SU-DHL-6 (cell line): ENCODE measurements at regions not wholly inside any gene's neighbourhood (a gene's known extent, or its start where the extent isn't known, plus 50 kb on each side); places are given as distances from the start of the nearest gene placed in this dataset.

Source experiments
- H2AFZ ChIP-seq: fragments of 200-600 bp; sonication (generic); 2 replicates; pipeline ENCODE4 v1.6.1; 2014; ENCODE audit warnings: low read depth, mild to moderate bottlenecking, moderate library complexity, mixed read lengths, antibody characterized with exemption, low read length; ENCODE audit not compliant: severe bottlenecking
- H3F3A ChIP-seq: fragments of 200-600 bp; shearing (Covaris generic); 2 replicates; pipeline ENCODE4 v1.6.0; 2016; ENCODE audit warnings: antibody characterized with exemption, mild to moderate bottlenecking; ENCODE audit not compliant: insufficient read depth
- H3K27ac ChIP-seq: fragments of 200-600 bp; sonication (generic); 2 replicates; pipeline ENCODE4 v1.5.1; 2016; ENCODE audit warnings: low read depth, mild to moderate bottlenecking, low read length, moderate library complexity, mixed read lengths
- H3K27me3 ChIP-seq: fragments of 200-600 bp; sonication (generic), shearing (Covaris generic); 2 replicates; pipeline ENCODE4 v1.6.0; 2014; ENCODE audit warnings: mild to moderate bottlenecking, low read length
- H3K36me3 ChIP-seq: fragments of 200-600 bp; sonication (generic); 2 replicates; pipeline ENCODE4 v1.6.1; 2014; ENCODE audit warnings: mild to moderate bottlenecking, low read length, mixed read lengths
- H3K4me2 ChIP-seq: fragments of 300-600, 200-600 bp; shearing (Covaris generic), sonication (generic); 2 replicates; pipeline ENCODE4 v1.6.0; 2014; ENCODE audit warnings: low read length, low read depth, mild to moderate bottlenecking; ENCODE audit not compliant: poor library complexity, severe bottlenecking
- H3K4me3 ChIP-seq: fragments of 200-600 bp; sonication (generic); 2 replicates; pipeline ENCODE4 v1.5.1; 2014; ENCODE audit warnings: antibody characterized with exemption, low read length, mild to moderate bottlenecking, mixed read lengths; ENCODE audit not compliant: insufficient read depth, poor library complexity, severe bottlenecking
- H3K79me2 ChIP-seq: fragments of 200-600 bp; sonication (generic); 2 replicates; pipeline ENCODE4 v1.6.1; 2014; ENCODE audit warnings: mild to moderate bottlenecking, low read length, moderate library complexity; ENCODE audit not compliant: insufficient read depth
- H3K9ac ChIP-seq: fragments of 200-600 bp; sonication (generic); 2 replicates; pipeline ENCODE4 v1.7.0; 2014; ENCODE audit warnings: mild to moderate bottlenecking, low read length
- H3K9me2 ChIP-seq: fragments of 200-600 bp; sonication (generic); replicated peaks from 2 replicates; pipeline ENCODE4 v1.6.1; 2014; ENCODE audit warnings: low read length; ENCODE audit not compliant: insufficient read depth
- H3K9me3 ChIP-seq: fragments of 200-600 bp; sonication (generic); 2 replicates; pipeline ENCODE4 v1.6.1; 2014; ENCODE audit warnings: low read length, mixed read lengths; ENCODE audit not compliant: insufficient read depth
- H4K20me1 ChIP-seq: fragments of 200-600 bp; sonication (generic); 2 replicates; pipeline ENCODE4 v1.6.1; 2014; ENCODE audit warnings: low read depth, mild to moderate bottlenecking, antibody characterized with exemption, low read length, moderate library complexity, mixed read lengths
- EZH2phosphoT487 ChIP-seq: fragments of 200-600 bp; sonication (generic), shearing (Covaris generic); conservative IDR thresholded peaks from 2 replicates; pipeline ENCODE4 v1.6.1; 2018; ENCODE audit warnings: mild to moderate bottlenecking, antibody characterized with exemption, low read length, moderate library complexity, mixed read lengths
- TF ChIP-seq, protein P1 (sequence below): fragments of 200-600 bp; sonication (generic); IDR thresholded peaks from one replicate; pipeline ENCODE4 v1.5.1; 2017; ENCODE audit warnings: antibody characterized with exemption, mild to moderate bottlenecking, low read length, moderate library complexity; ENCODE audit not compliant: insufficient read depth, poor library complexity, severe bottlenecking

- no peaks in the 10 kb centered on the region for H3K79me2 ChIP-seq
- no peaks in the 10 kb centered on the region for H3K9me2 ChIP-seq
- H3K9ac ChIP-seq: no peak overlapping the region
- no peak overlapping the region for H3K4me3 ChIP-seq
- H3K36me3 ChIP-seq: no peaks in the 10 kb centered on the region
- H3K27ac ChIP-seq: no peak overlapping the region
- H4K20me1 ChIP-seq: no peaks in the 10 kb centered on the region
- TF ChIP-seq, protein P1, sequence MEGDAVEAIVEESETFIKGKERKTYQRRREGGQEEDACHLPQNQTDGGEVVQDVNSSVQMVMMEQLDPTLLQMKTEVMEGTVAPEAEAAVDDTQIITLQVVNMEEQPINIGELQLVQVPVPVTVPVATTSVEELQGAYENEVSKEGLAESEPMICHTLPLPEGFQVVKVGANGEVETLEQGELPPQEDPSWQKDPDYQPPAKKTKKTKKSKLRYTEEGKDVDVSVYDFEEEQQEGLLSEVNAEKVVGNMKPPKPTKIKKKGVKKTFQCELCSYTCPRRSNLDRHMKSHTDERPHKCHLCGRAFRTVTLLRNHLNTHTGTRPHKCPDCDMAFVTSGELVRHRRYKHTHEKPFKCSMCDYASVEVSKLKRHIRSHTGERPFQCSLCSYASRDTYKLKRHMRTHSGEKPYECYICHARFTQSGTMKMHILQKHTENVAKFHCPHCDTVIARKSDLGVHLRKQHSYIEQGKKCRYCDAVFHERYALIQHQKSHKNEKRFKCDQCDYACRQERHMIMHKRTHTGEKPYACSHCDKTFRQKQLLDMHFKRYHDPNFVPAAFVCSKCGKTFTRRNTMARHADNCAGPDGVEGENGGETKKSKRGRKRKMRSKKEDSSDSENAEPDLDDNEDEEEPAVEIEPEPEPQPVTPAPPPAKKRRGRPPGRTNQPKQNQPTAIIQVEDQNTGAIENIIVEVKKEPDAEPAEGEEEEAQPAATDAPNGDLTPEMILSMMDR: no peak
- no peak for TF ChIP-seq EZH2phosphoT487
- H2AFZ ChIP-seq: no peak overlapping the region
- no peaks in the 10 kb centered on the region; the same call in 1 of the 2 replicates for H3K27me3 ChIP-seq
- H3K4me2 ChIP-seq: no peak overlapping the region
- no peaks in the 10 kb centered on the region for H3K9me3 ChIP-seq
- no peaks in the 10 kb centered on the region for H3F3A ChIP-seq
These were observed 185.4 kb upstream of the RPL38 start for GRCh38 chr17:74018115-74018514.

DNA sequence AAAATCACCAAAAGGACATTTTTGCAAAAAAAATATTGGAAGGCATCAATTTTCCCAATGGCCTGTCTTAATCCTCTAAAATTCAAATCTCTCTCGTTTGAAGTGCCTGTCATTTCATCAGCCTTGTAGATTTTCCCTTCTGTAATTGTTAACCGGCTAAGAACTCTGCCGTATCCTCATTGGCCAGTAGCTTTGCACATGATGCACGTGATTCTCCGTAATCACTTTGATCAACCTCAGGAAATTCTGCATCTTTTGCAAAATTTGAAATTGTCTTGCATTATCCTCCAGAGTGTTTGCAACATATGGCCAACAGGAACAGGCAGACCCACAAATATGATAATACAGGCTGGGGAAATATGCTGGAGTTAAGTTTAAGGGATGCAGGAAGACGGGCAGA, 184.2 kb upstream of the RPL38 start:
- no peaks in the 10 kb centered on the region for H4K20me1 ChIP-seq
- no peaks in the 10 kb centered on the region for H3K9me3 ChIP-seq
- H3K9ac ChIP-seq: no peak overlapping the region
- no peak overlapping the region for H3K27ac ChIP-seq
- no peaks in the 10 kb centered on the region for H3K9me2 ChIP-seq
- no peaks in the 10 kb centered on the region for H3K27me3 ChIP-seq
- TF ChIP-seq, protein P1: no peak
- TF ChIP-seq EZH2phosphoT487: no peak
- H3K4me2 ChIP-seq: no peak overlapping the region
- no peak overlapping the region for H3K4me3 ChIP-seq
- H3K79me2 ChIP-seq: no peaks in the 10 kb centered on the region
- H3F3A ChIP-seq: no peaks in the 10 kb centered on the region
- no peaks in the 10 kb centered on the region for H3K36me3 ChIP-seq
- no peak overlapping the region for H2AFZ ChIP-seq

DNA sequence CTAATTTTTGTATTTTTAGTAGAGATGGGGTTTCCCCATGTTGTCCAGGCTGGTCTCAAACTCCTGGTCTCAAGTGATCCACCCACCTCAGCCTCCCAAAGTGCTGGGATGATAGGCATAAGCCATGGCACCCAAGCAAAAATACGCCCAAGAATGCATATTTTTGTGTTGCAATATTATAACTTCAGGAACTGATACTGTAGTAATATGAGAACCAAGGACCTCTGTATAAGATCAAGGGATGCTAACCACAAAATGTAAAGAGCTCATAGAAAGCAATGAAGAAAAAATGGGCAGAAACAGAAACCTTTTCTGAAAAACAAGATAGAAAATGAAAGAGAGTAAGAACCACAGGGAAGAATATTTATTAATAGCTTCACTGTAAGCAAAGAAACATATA, 183.6 kb upstream of the RPL38 start:
- no peaks in the 10 kb centered on the region for H3K9me2 ChIP-seq
- no peak overlapping the region for H3K27ac ChIP-seq
- H3K79me2 ChIP-seq: no peaks in the 10 kb centered on the region
- H2AFZ ChIP-seq: no peak overlapping the region
- TF ChIP-seq EZH2phosphoT487: no peak
- TF ChIP-seq, protein P1: no peak
- H3K36me3 ChIP-seq: no peaks in the 10 kb centered on the region
- no peaks in the 10 kb centered on the region for H3F3A ChIP-seq
- no peaks in the 10 kb centered on the region for H4K20me1 ChIP-seq
- no peaks in the 10 kb centered on the region for H3K9me3 ChIP-seq
- H3K27me3 ChIP-seq: no peaks in the 10 kb centered on the region
- H3K9ac ChIP-seq: no peak overlapping the region
- no peak overlapping the region for H3K4me3 ChIP-seq
- no peak overlapping the region for H3K4me2 ChIP-seq

GRCh38 chr17:74020522-74020921, 183.0 kb upstream of the RPL38 start:
- Histone ChIP-seq H3K27ac (no peak overlapping the region), H3K4me2 (no peak overlapping the region), H2AFZ (no peak overlapping the region), H3K9ac (no peak overlapping the region), H3K36me3 (no peaks in the 10 kb centered on the region), H3K9me3 (no peaks in the 10 kb centered on the region), H3K9me2 (no peaks in the 10 kb centered on the region), H3F3A (no peaks in the 10 kb centered on the region), H4K20me1 (no peaks in the 10 kb centered on the region), H3K4me3 (no peak overlapping the region), H3K27me3 (no peaks in the 10 kb centered on the region), H3K79me2 (no peaks in the 10 kb centered on the region)
- no peak for TF ChIP-seq EZH2phosphoT487
- TF ChIP-seq, protein P1: no peak
